ENCODE measurements at regions not wholly inside any gene's neighbourhood (a gene's known extent, or its start where the extent isn't known, plus 50 kb on each side); places are given as distances from the start of the nearest gene placed in this dataset.

DNA sequence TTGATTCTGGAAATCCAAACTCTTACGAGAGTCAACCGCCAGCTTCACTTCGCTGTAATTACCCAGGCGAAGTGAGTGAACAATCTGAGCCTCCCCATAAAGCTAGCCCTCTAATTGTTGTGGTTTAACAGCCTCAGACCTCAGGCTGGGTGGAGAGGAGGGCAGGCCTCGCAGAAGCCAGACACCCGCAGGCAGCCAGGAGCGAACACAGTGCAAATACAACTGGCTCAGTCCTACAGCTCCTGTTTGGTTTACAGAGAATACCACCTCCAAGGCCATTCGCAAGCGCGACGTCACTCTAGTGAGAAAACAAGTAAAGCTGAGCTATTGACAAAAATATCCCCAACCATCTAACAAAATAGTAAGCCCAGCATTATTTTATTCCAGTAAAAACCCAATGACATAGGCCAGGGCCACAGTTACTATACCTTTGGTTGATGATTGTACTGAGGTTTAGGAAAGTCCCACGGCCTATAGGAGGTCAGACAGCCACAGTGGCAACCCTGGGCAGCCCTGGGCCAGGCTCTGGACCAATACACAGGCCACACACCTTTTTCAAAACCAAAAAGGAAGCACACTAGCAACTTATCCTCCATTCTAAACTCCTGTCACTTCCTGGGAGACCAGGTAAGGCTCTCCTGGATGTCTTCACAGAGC is 163.3 kb downstream of the ETS2 start:
- Histone ChIP-seq H3K4me3 (no peak overlapping the region), H3K4me1 (peaks cover 11% of the 10 kb centered on the region), H3K9me3 (no peaks in the 10 kb centered on the region), H3K36me3 (replicated peaks in 1 of 2; ENCODE audit: insufficient read depth in 1 of 2, low read depth in 2 of 2) (no peaks in the 10 kb centered on the region), H3K27me3 (no peaks in the 10 kb centered on the region), H3K27ac (no peak overlapping the region)
- DNase-seq (no peak), ATAC-seq (no peak)
- no peak for TF ChIP-seq POLR2A (IDR thresholded peaks at IDR 0.05)
- TF ChIP-seq, protein P1, sequence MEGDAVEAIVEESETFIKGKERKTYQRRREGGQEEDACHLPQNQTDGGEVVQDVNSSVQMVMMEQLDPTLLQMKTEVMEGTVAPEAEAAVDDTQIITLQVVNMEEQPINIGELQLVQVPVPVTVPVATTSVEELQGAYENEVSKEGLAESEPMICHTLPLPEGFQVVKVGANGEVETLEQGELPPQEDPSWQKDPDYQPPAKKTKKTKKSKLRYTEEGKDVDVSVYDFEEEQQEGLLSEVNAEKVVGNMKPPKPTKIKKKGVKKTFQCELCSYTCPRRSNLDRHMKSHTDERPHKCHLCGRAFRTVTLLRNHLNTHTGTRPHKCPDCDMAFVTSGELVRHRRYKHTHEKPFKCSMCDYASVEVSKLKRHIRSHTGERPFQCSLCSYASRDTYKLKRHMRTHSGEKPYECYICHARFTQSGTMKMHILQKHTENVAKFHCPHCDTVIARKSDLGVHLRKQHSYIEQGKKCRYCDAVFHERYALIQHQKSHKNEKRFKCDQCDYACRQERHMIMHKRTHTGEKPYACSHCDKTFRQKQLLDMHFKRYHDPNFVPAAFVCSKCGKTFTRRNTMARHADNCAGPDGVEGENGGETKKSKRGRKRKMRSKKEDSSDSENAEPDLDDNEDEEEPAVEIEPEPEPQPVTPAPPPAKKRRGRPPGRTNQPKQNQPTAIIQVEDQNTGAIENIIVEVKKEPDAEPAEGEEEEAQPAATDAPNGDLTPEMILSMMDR (IDR thresholded peaks at IDR 0.05), result no peak
- 64 to 65% methylated on average over 12 of the region's 12 CpGs for WGBS, 2 donors
- intact Hi-C loops (cut with DNase I), result no loop called here

DNA sequence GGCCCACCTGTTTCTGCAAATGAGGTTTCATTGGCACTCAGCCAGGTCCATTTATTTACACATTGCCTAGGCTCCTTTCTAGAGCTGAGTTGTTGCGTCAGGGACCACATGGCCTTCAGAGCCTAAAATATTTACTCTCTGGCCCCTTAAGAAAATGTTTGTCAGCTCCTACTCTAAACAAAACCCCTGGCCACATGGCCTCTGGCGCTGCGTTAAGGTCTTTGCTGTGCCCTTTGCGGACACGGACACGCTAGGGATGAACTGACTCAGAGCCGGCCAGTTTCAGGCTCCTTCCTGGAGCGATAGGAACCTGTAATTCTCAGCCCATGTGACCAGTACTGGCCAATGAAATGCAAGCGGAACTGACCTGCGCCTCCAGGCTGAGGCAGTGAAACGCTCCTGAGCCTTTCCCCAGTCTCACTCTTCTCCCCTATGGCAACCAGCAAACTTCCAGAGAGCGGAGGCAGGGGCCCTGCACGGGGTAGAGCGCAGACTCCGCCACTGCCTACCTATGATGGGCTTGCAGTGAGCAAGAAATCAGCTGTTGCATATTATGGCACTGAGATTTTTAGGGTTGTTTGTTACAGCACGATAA is 160.3 kb downstream of the ETS2 start:
- Histone ChIP-seq H3K4me1 (peaks cover 11% of the 10 kb centered on the region), H3K27ac (peak overlapping the region; percentile 19 to 65 (median 56)), H3K36me3 (replicated peaks in 1 of 2; ENCODE audit: insufficient read depth in 1 of 2, low read depth in 2 of 2) (no peaks in the 10 kb centered on the region), H3K27me3 (no peaks in the 10 kb centered on the region), H3K9me3 (no peaks in the 10 kb centered on the region), H3K4me3 (no peak overlapping the region)
- intact Hi-C loops (cut with DNase I), result no loop called here
- TF ChIP-seq, protein P1 (IDR thresholded peaks at IDR 0.05), result no peak
- peak; percentile 14 to 66 (median 58) for TF ChIP-seq POLR2A (IDR thresholded peaks at IDR 0.05)
- peak; percentile 98 for ATAC-seq
- 21 to 23% methylated on average over 14 to 16 of the region's 16 CpGs for WGBS, 2 donors
- DNase-seq, result peak; percentile 84 to 91 (median 88)

DNA sequence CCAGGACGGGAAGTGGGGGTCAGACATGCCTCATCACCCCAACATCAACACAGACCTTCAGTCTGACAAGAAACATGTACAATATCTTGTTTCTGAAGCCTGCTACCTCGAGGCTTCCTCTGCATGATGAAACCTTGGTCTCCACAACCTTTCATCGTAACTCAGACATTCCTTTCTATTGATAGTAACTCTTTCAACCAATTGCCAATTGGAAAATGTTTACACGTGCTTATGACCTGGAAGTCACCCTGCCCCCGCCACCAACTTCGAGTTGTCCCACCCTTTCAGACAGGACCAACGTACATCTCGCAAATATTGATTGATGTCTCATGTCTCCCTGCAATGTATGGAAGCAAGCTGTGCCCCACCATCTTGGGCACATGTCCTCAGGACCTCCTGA is 159.5 kb downstream of the ETS2 start:
- Histone ChIP-seq H3K27ac (no peak overlapping the region), H3K4me3 (no peak overlapping the region), H3K9me3 (no peaks in the 10 kb centered on the region), H3K27me3 (no peaks in the 10 kb centered on the region), H3K4me1 (peaks cover 11% of the 10 kb centered on the region), H3K36me3 (replicated peaks in 1 of 2; ENCODE audit: insufficient read depth in 1 of 2, low read depth in 2 of 2) (no peaks in the 10 kb centered on the region)
- TF ChIP-seq POLR2A (IDR thresholded peaks at IDR 0.05), result no peak
- TF ChIP-seq, protein P1 (IDR thresholded peaks at IDR 0.05), result no peak
- DNase-seq (no peak), ATAC-seq (no peak)
- WGBS, 2 donors, result 63 to 82% methylated on average over 8 of the region's 8 CpGs
- intact Hi-C loops (cut with DNase I), result no loop called here

GRCh38 chr21:38963006-38963405 is 157.3 kb downstream of the ETS2 start:
- WGBS, 2 donors, result 72 to 79% methylated on average over 6 of the region's 6 CpGs
- H3K36me3 ChIP-seq (replicated peaks in 1 of 2; ENCODE audit: insufficient read depth in 1 of 2, low read depth in 2 of 2), result no peaks in the 10 kb centered on the region
- intact Hi-C loops (cut with DNase I), result no loop called here

More at GRCh38 chr21:38963006-38963405, 157.3 kb downstream of the ETS2 start:
- H3K27me3 ChIP-seq, result no peaks in the 10 kb centered on the region
- H3K9me3 ChIP-seq, result no peaks in the 10 kb centered on the region
- TF ChIP-seq, protein P1 (IDR thresholded peaks at IDR 0.05), result no peak
- no peak for TF ChIP-seq POLR2A (IDR thresholded peaks at IDR 0.05)
- no peak for DNase-seq
- no peak overlapping the region for H3K4me3 ChIP-seq
- H3K27ac ChIP-seq, result no peak overlapping the region
- H3K4me1 ChIP-seq, result peaks cover 25% of the 10 kb centered on the region
- no peak for ATAC-seq

Measured in body of pancreas (tissue), 4 donors.